ENCODE measurements at regions not wholly inside any gene's neighbourhood (a gene's known extent, or its start where the extent isn't known, plus 50 kb on each side); places are given as distances from the start of the nearest gene placed in this dataset.

DNA sequence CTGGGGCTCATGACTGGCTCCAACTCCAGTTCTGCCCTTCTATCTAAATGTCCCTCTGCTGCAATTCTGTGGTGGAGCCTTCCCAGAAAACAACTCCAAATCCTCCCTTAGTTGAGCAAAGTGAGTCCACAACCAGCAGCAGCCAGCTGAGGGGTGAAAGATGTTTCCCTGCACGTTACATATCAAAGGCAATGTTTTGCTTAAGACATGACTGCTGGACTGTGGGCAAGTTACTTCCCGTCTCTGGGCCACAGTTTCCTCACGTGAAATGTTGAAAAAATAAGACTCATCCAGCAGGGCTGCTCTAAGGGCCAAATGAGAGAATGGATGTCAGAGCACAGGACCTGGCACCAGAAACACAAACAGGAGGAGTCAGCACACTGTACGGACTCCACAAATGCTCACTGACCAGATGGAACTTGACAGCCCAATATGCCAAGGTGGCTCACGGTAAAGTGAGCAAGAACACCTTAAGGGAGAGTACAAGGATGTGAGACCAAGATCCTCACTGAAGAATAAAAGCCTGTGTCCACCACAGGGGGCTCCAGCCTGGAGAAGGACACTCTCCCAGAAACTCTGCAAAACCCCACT is 138.4 kb upstream of the ABCA1 start:
- H3K36me3 ChIP-seq (ENCODE audit: insufficient read depth) = no peaks in the 10 kb centered on the region
- TF ChIP-seq STAT1 (IDR thresholded peaks at IDR 0.05; ENCODE audit: unreplicated experiment) = no peak
- TF ChIP-seq, protein P1, sequence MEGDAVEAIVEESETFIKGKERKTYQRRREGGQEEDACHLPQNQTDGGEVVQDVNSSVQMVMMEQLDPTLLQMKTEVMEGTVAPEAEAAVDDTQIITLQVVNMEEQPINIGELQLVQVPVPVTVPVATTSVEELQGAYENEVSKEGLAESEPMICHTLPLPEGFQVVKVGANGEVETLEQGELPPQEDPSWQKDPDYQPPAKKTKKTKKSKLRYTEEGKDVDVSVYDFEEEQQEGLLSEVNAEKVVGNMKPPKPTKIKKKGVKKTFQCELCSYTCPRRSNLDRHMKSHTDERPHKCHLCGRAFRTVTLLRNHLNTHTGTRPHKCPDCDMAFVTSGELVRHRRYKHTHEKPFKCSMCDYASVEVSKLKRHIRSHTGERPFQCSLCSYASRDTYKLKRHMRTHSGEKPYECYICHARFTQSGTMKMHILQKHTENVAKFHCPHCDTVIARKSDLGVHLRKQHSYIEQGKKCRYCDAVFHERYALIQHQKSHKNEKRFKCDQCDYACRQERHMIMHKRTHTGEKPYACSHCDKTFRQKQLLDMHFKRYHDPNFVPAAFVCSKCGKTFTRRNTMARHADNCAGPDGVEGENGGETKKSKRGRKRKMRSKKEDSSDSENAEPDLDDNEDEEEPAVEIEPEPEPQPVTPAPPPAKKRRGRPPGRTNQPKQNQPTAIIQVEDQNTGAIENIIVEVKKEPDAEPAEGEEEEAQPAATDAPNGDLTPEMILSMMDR (conservative IDR thresholded peaks at IDR 0.05; ENCODE audit: low read depth in 2 of 2) = no peak
- no peak for TF ChIP-seq JUNB (IDR thresholded peaks at IDR 0.05; ENCODE audit: unreplicated experiment)
- TF ChIP-seq NANOG (IDR thresholded peaks at IDR 0.05; ENCODE audit: borderline replicate concordance) = no peak
- TF ChIP-seq, protein P2, sequence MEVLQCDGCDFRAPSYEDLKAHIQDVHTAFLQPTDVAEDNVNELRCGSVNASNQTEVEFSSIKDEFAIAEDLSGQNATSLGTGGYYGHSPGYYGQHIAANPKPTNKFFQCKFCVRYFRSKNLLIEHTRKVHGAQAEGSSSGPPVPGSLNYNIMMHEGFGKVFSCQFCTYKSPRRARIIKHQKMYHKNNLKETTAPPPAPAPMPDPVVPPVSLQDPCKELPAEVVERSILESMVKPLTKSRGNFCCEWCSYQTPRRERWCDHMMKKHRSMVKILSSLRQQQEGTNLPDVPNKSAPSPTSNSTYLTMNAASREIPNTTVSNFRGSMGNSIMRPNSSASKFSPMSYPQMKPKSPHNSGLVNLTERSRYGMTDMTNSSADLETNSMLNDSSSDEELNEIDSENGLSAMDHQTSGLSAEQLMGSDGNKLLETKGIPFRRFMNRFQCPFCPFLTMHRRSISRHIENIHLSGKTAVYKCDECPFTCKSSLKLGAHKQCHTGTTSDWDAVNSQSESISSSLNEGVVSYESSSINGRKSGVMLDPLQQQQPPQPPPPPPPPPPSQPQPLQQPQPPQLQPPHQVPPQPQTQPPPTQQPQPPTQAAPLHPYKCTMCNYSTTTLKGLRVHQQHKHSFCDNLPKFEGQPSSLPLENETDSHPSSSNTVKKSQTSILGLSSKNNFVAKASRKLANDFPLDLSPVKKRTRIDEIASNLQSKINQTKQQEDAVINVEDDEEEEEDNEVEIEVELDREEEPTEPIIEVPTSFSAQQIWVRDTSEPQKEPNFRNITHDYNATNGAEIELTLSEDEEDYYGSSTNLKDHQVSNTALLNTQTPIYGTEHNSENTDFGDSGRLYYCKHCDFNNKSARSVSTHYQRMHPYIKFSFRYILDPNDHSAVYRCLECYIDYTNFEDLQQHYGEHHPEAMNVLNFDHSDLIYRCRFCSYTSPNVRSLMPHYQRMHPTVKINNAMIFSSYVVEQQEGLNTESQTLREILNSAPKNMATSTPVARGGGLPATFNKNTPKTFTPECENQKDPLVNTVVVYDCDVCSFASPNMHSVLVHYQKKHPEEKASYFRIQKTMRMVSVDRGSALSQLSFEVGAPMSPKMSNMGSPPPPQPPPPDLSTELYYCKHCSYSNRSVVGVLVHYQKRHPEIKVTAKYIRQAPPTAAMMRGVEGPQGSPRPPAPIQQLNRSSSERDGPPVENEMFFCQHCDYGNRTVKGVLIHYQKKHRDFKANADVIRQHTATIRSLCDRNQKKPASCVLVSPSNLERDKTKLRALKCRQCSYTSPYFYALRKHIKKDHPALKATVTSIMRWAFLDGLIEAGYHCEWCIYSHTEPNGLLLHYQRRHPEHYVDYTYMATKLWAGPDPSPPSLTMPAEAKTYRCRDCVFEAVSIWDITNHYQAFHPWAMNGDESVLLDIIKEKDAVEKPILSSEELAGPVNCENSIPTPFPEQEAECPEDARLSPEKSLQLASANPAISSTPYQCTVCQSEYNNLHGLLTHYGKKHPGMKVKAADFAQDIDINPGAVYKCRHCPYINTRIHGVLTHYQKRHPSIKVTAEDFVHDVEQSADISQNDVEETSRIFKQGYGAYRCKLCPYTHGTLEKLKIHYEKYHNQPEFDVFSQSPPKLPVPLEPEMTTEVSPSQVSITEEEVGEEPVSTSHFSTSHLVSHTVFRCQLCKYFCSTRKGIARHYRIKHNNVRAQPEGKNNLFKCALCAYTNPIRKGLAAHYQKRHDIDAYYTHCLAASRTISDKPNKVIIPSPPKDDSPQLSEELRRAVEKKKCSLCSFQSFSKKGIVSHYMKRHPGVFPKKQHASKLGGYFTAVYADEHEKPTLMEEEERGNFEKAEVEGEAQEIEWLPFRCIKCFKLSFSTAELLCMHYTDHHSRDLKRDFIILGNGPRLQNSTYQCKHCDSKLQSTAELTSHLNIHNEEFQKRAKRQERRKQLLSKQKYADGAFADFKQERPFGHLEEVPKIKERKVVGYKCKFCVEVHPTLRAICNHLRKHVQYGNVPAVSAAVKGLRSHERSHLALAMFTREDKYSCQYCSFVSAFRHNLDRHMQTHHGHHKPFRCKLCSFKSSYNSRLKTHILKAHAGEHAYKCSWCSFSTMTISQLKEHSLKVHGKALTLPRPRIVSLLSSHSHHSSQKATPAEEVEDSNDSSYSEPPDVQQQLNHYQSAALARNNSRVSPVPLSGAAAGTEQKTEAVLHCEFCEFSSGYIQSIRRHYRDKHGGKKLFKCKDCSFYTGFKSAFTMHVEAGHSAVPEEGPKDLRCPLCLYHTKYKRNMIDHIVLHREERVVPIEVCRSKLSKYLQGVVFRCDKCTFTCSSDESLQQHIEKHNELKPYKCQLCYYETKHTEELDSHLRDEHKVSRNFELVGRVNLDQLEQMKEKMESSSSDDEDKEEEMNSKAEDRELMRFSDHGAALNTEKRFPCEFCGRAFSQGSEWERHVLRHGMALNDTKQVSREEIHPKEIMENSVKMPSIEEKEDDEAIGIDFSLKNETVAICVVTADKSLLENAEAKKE (CRISPR knock-in tag; IDR thresholded peaks at IDR 0.05) = no peak
- TF ChIP-seq, protein P3, sequence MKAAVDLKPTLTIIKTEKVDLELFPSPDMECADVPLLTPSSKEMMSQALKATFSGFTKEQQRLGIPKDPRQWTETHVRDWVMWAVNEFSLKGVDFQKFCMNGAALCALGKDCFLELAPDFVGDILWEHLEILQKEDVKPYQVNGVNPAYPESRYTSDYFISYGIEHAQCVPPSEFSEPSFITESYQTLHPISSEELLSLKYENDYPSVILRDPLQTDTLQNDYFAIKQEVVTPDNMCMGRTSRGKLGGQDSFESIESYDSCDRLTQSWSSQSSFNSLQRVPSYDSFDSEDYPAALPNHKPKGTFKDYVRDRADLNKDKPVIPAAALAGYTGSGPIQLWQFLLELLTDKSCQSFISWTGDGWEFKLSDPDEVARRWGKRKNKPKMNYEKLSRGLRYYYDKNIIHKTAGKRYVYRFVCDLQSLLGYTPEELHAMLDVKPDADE (IDR thresholded peaks at IDR 0.05) = no peak
- no peak for TF ChIP-seq EZH2 (IDR thresholded peaks at IDR 0.05; ENCODE audit: low read depth, unreplicated experiment)
- TF ChIP-seq CREB1 (CRISPR knock-in tag; IDR thresholded peaks at IDR 0.05; ENCODE audit: low read depth) = no peak
- no peak for TF ChIP-seq POLR2AphosphoS5 (IDR thresholded peaks at IDR 0.05; ENCODE audit: low read depth)
- no peak for TF ChIP-seq EZH2phosphoT487 (IDR thresholded peaks at IDR 0.05; ENCODE audit: unreplicated experiment)
- TF ChIP-seq ZNF331 (CRISPR knock-in tag; IDR thresholded peaks at IDR 0.05; ENCODE audit: low read depth) = no peak
- TF ChIP-seq, protein P4, sequence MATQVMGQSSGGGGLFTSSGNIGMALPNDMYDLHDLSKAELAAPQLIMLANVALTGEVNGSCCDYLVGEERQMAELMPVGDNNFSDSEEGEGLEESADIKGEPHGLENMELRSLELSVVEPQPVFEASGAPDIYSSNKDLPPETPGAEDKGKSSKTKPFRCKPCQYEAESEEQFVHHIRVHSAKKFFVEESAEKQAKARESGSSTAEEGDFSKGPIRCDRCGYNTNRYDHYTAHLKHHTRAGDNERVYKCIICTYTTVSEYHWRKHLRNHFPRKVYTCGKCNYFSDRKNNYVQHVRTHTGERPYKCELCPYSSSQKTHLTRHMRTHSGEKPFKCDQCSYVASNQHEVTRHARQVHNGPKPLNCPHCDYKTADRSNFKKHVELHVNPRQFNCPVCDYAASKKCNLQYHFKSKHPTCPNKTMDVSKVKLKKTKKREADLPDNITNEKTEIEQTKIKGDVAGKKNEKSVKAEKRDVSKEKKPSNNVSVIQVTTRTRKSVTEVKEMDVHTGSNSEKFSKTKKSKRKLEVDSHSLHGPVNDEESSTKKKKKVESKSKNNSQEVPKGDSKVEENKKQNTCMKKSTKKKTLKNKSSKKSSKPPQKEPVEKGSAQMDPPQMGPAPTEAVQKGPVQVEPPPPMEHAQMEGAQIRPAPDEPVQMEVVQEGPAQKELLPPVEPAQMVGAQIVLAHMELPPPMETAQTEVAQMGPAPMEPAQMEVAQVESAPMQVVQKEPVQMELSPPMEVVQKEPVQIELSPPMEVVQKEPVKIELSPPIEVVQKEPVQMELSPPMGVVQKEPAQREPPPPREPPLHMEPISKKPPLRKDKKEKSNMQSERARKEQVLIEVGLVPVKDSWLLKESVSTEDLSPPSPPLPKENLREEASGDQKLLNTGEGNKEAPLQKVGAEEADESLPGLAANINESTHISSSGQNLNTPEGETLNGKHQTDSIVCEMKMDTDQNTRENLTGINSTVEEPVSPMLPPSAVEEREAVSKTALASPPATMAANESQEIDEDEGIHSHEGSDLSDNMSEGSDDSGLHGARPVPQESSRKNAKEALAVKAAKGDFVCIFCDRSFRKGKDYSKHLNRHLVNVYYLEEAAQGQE (IDR thresholded peaks at IDR 0.05; ENCODE audit: unreplicated experiment) = no peak
- no peak for TF ChIP-seq ZNF114 (CRISPR knock-in tag; IDR thresholded peaks at IDR 0.05)
- Mint-ChIP-seq H3K36me3 (ENCODE audit: low read depth) (no peaks in the 10 kb centered on the region), H3K27me3 (ENCODE audit: insufficient read depth, low read depth, poor library complexity) (peaks cover 3% of the 10 kb centered on the region), H3K9me3 (peaks cover 6% of the 10 kb centered on the region; the same call in 1 of the 3 replicates), H3K4me3 (no peak overlapping the region), H3K4me1 (peaks cover 7% of the 10 kb centered on the region), H3K27ac (no peak overlapping the region)
- H3K79me2 ChIP-seq (replicated peaks; ENCODE audit: insufficient read depth) = no peaks in the 10 kb centered on the region
- no peak overlapping the region for H3K4me2 ChIP-seq
- H4K20me1 ChIP-seq (replicated peaks; ENCODE audit: insufficient read depth) = no peaks in the 10 kb centered on the region
- H3K27me3 ChIP-seq (ENCODE audit: insufficient read depth) = no peaks in the 10 kb centered on the region
- ATAC-seq (no peak), DNase-seq (ENCODE audit: low spot score) (no peak)
- H3K9me2 ChIP-seq (ENCODE audit: insufficient read depth) = no peaks in the 10 kb centered on the region
- no peak overlapping the region for H3K27ac ChIP-seq (ENCODE audit: low read depth)
- H3F3A ChIP-seq (replicated peaks; ENCODE audit: low read depth) = no peaks in the 10 kb centered on the region
- no peak overlapping the region for H2AFZ ChIP-seq
- H3K4me3 ChIP-seq = no peak overlapping the region
- no peaks in the 10 kb centered on the region for H3K4me1 ChIP-seq (ENCODE audit: insufficient read depth)
